ENCODE measurements at regions not wholly inside any gene's neighbourhood (a gene's known extent, or its start where the extent isn't known, plus 50 kb on each side); places are given as distances from the start of the nearest gene placed in this dataset.

- no peak for DNase-seq (ENCODE audit: extremely low read depth, low read depth, low spot score)
Observed at GRCh38 chr9:90032296-90033027, 427.6 kb downstream of the GADD45G start.

- DNase-seq (ENCODE audit: extremely low read depth, low read depth, low spot score): no peak
Observed at GRCh38 chr9:90033028-90033650, 428.3 kb downstream of the GADD45G start.

GRCh38 chr9:90034071-90034470 is 429.3 kb downstream of the GADD45G start:
- DNase-seq (ENCODE audit: extremely low read depth, low read depth, low spot score): no peak

- no peak for DNase-seq (ENCODE audit: extremely low read depth, low read depth, low spot score)
Observed at GRCh38 chr9:90035471-90035870, 430.7 kb downstream of the GADD45G start.

GRCh38 chr9:90037146-90037797 is 432.5 kb downstream of the GADD45G start:
- no peak for DNase-seq (ENCODE audit: extremely low read depth, low read depth, low spot score)

- no peak for DNase-seq (ENCODE audit: extremely low read depth, low read depth, low spot score)
Observed at GRCh38 chr9:90038763-90039162, 434.0 kb downstream of the GADD45G start.

- DNase-seq (ENCODE audit: extremely low read depth, low read depth, low spot score): peak; percentile 3
Observed at GRCh38 chr9:90044263-90044662, 439.5 kb downstream of the GADD45G start.

- peak; percentile 14 for DNase-seq (ENCODE audit: extremely low read depth, low read depth, low spot score)
Observed at GRCh38 chr9:90044710-90045151, 439.9 kb downstream of the GADD45G start.

- no peak for DNase-seq (ENCODE audit: extremely low read depth, low read depth, low spot score)
Observed at GRCh38 chr9:90046317-90046861, 441.6 kb downstream of the GADD45G start.

GRCh38 chr9:90047828-90048227 is 443.0 kb downstream of the GADD45G start:
- DNase-seq (ENCODE audit: extremely low read depth, low read depth, low spot score): no peak

- no peak for DNase-seq (ENCODE audit: extremely low read depth, low read depth, low spot score)
Observed at GRCh38 chr9:90052366-90052765, 447.6 kb downstream of the GADD45G start.

- no peak for DNase-seq (ENCODE audit: extremely low read depth, low read depth, low spot score)
Observed at GRCh38 chr9:90053027-90053426, 448.2 kb downstream of the GADD45G start.

- no peak for DNase-seq (ENCODE audit: extremely low read depth, low read depth, low spot score)
Observed at GRCh38 chr9:90054810-90055209, 450.0 kb downstream of the GADD45G start.

GRCh38 chr9:90055226-90055625 is 450.4 kb downstream of the GADD45G start:
- no peak for DNase-seq (ENCODE audit: extremely low read depth, low read depth, low spot score)

- no peak for DNase-seq (ENCODE audit: extremely low read depth, low read depth, low spot score)
Observed at GRCh38 chr9:90057361-90057760, 452.5 kb downstream of the GADD45G start.

GRCh38 chr9:90058182-90058763 is 453.5 kb downstream of the GADD45G start:
- no peak for DNase-seq (ENCODE audit: extremely low read depth, low read depth, low spot score)

- DNase-seq (ENCODE audit: extremely low read depth, low read depth, low spot score): no peak
Observed at GRCh38 chr9:90059436-90059835, 454.6 kb downstream of the GADD45G start.

GRCh38 chr9:90060256-90060655 is 455.4 kb downstream of the GADD45G start:
- no peak for DNase-seq (ENCODE audit: extremely low read depth, low read depth, low spot score)

- DNase-seq (ENCODE audit: extremely low read depth, low read depth, low spot score): no peak
Observed at GRCh38 chr9:90061187-90061586, 456.4 kb downstream of the GADD45G start.

GRCh38 chr9:90062982-90063381 is 458.2 kb downstream of the GADD45G start:
- no peak for DNase-seq (ENCODE audit: extremely low read depth, low read depth, low spot score)

GRCh38 chr9:90064248-90064647 is 459.4 kb downstream of the GADD45G start:
- DNase-seq (ENCODE audit: extremely low read depth, low read depth, low spot score): no peak

Measured in glomerular endothelial cell (primary cell).